Omental fat pad (tissue), 3 donors: ENCODE measurements at regions not wholly inside any gene's neighbourhood (a gene's known extent, or its start where the extent isn't known, plus 50 kb on each side); places are given as distances from the start of the nearest gene placed in this dataset.

Source experiments
- ATAC-seq: fragments of 150-250 bp; one replicate; pipeline ENCODE4 v1.9.1; 2016; ENCODE audit warnings: mild to moderate bottlenecking, moderate library complexity; ENCODE audit not compliant: low FRiP score
- DNase-seq: peaks from one replicate; pipeline ENCODE4 v3.0.0-alpha.2; 2019; ENCODE audit warnings: low spot score
- TF ChIP-seq, protein P1 (sequence below), 3 donors: fragments of 450-650 bp; IDR thresholded peaks; one replicate each; pipeline ENCODE4 v1.5.1; 2016 to 2017; ENCODE audit warnings: antibody characterized with exemption in 3 of 3, mild to moderate bottlenecking in 3 of 3, moderate library complexity in 2 of 3

DNA sequence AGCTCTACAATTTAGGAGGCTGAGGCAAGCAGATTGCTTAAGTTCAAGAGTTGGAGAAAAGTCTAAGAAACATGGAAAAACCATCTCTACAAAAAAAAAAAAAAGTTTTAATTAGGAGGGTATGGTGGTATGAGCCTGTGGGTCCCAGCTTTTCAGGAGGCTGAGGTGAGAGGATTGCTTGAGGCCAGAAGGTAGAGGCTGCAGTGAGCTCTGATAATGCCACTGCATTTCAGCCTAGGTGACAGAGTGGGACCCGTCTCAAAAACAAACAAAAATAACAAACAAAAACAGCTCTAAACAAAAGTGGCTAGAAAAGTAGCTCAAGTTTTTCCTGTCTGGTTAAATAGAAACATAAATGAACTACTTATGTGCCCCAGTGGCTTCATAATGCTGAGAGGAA is 2133.6 kb upstream of the DEFB115 start:
- ATAC-seq (no peak), DNase-seq (no peak)
- TF ChIP-seq, protein P1, sequence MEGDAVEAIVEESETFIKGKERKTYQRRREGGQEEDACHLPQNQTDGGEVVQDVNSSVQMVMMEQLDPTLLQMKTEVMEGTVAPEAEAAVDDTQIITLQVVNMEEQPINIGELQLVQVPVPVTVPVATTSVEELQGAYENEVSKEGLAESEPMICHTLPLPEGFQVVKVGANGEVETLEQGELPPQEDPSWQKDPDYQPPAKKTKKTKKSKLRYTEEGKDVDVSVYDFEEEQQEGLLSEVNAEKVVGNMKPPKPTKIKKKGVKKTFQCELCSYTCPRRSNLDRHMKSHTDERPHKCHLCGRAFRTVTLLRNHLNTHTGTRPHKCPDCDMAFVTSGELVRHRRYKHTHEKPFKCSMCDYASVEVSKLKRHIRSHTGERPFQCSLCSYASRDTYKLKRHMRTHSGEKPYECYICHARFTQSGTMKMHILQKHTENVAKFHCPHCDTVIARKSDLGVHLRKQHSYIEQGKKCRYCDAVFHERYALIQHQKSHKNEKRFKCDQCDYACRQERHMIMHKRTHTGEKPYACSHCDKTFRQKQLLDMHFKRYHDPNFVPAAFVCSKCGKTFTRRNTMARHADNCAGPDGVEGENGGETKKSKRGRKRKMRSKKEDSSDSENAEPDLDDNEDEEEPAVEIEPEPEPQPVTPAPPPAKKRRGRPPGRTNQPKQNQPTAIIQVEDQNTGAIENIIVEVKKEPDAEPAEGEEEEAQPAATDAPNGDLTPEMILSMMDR (IDR thresholded peaks at IDR 0.05): no peak
